Smooth muscle cell (in vitro differentiated cells): ENCODE measurements at regions not wholly inside any gene's neighbourhood (a gene's known extent, or its start where the extent isn't known, plus 50 kb on each side); places are given as distances from the start of the nearest gene placed in this dataset.
"Not testable (repeated sequence)": the region's sequence is repeated elsewhere in the genome, so short reads cannot be mapped to it uniquely, and the experiment has no call there.

ENCODE experiments used
- DNase-seq: peaks from one replicate; lab custom pipeline; 2025; ENCODE audit not compliant: unreplicated experiment; lab: John Stamatoyannopoulos, UW
- H2AFZ ChIP-seq: fragments of 200-600 bp; sonication (generic); 2 replicates; pipeline ENCODE4 v1.6.0; 2016; ENCODE audit warnings: antibody characterized with exemption, low read depth, mild to moderate bottlenecking
- H3F3A ChIP-seq: fragments of 200-600 bp; sonication (generic); 2 replicates; pipeline ENCODE4 v1.6.0; 2017; ENCODE audit warnings: antibody characterized with exemption, low read depth
- H3K27ac ChIP-seq: fragments of 200-600 bp; sonication (generic); 2 replicates; pipeline ENCODE4 v1.5.1; 2016; ENCODE audit warnings: low read depth, mild to moderate bottlenecking
- H3K27me3 ChIP-seq: fragments of 200-600 bp; sonication (generic); 2 replicates; pipeline ENCODE4 v1.6.1; 2016; ENCODE audit warnings: low read depth, mild to moderate bottlenecking
- H3K36me3 ChIP-seq: fragments of 200-600 bp; sonication (generic); 2 replicates; pipeline ENCODE4 v1.5.1; 2016; ENCODE audit warnings: low read depth
- H3K4me1 ChIP-seq: fragments of 200-600 bp; sonication (generic); 2 replicates; pipeline ENCODE4 v1.5.1; 2016; ENCODE audit warnings: low read depth
- H3K4me2 ChIP-seq: fragments of 200-600 bp; sonication (generic); 2 replicates; pipeline ENCODE4 v1.6.0; 2016; ENCODE audit warnings: mild to moderate bottlenecking
- H3K4me3 ChIP-seq: fragments of 200-600 bp; sonication (generic); 2 replicates; pipeline ENCODE4 v1.5.1; 2016; ENCODE audit warnings: mild to moderate bottlenecking
- H3K79me2 ChIP-seq: fragments of 200-600 bp; sonication (generic); 2 replicates; pipeline ENCODE4 v1.6.0; 2016; ENCODE audit warnings: low read depth, mild to moderate bottlenecking
- H3K9ac ChIP-seq: fragments of 200-600 bp; sonication (generic); 2 replicates; pipeline ENCODE4 v1.6.0; 2016; ENCODE audit warnings: low read depth
- H3K9me3 ChIP-seq: fragments of 200-600 bp; sonication (generic); replicated peaks from 2 replicates; pipeline ENCODE4 v1.5.1; 2016; ENCODE audit warnings: low read depth
- H4K20me1 ChIP-seq: fragments of 200-600 bp; sonication (generic); 2 replicates; pipeline ENCODE4 v1.6.0; 2016; ENCODE audit warnings: low read depth
- WGBS: methylation state at CpG from one replicate; pipeline ENCODE4 v1.1.7; 2016; ENCODE audit warnings: low lambda C conversion rate; 5-methylcytosine and 5-hydroxymethylcytosine counted together
- TF ChIP-seq, protein P1 (sequence below): fragments of 200-600 bp; sonication (generic); IDR thresholded peaks from 2 replicates; pipeline ENCODE4 v1.5.1; 2017; ENCODE audit warnings: borderline replicate concordance, mild to moderate bottlenecking, antibody characterized with exemption; ENCODE audit not compliant: insufficient read depth, poor library complexity, severe bottlenecking

DNA sequence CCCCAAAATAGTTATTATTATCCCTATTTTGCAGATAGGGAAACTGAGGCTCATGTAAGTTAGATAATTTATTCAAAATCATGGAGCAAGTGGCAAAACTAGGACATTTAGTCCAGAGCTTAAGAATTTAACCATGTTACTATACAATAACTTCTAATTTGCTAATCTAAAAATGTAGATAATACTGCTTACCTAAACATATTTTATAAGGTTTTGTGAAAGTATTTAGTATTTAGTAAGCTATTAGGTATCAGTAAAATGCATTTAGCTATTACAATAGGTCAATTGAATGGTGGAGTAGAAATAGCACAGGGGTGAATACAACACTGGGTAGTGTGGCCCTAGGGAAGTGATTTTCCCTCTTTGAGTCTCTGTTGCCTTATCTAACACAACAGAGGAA, 648.3 kb downstream of the KIF4B start:
- Histone ChIP-seq H2AFZ (no peak overlapping the region), H3K9ac (no peak overlapping the region), H3K9me3 (no peaks in the 10 kb centered on the region), H3K79me2 (no peaks in the 10 kb centered on the region), H3K4me1 (no peaks in the 10 kb centered on the region), H3K27ac (no peak overlapping the region), H3K4me2 (no peak overlapping the region), H3K36me3 (no peaks in the 10 kb centered on the region), H3F3A (no peaks in the 10 kb centered on the region), H3K4me3 (no peak overlapping the region), H3K27me3 (peaks cover 11% of the 10 kb centered on the region), H4K20me1 (no peaks in the 10 kb centered on the region)
- TF ChIP-seq, protein P1, sequence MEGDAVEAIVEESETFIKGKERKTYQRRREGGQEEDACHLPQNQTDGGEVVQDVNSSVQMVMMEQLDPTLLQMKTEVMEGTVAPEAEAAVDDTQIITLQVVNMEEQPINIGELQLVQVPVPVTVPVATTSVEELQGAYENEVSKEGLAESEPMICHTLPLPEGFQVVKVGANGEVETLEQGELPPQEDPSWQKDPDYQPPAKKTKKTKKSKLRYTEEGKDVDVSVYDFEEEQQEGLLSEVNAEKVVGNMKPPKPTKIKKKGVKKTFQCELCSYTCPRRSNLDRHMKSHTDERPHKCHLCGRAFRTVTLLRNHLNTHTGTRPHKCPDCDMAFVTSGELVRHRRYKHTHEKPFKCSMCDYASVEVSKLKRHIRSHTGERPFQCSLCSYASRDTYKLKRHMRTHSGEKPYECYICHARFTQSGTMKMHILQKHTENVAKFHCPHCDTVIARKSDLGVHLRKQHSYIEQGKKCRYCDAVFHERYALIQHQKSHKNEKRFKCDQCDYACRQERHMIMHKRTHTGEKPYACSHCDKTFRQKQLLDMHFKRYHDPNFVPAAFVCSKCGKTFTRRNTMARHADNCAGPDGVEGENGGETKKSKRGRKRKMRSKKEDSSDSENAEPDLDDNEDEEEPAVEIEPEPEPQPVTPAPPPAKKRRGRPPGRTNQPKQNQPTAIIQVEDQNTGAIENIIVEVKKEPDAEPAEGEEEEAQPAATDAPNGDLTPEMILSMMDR = no peak
- DNase-seq = no peak

DNA sequence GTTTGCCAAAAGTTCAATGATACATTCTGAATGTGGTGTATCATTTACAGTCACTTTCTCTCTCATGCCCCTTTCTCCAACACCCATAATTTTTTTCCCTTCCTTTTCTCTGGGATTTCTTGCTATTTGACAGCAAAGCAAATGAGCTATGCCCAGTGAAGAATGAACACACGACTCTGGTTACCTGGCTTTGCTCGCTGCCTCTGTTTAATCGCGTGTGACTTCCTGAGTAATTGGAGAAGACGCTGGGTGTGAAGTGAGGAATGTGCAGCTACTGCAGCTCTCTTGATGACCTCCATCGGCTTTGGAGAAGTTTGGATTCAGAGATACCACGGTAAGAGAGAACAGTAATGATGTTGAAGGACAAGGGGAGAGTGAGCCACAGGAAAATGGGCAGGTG, 651.8 kb downstream of the KIF4B start:
- Histone ChIP-seq H3F3A (no peaks in the 10 kb centered on the region), H3K9ac (no peak overlapping the region), H3K27ac (no peak overlapping the region), H3K79me2 (no peaks in the 10 kb centered on the region), H3K4me2 (no peak overlapping the region), H2AFZ (no peak overlapping the region), H3K9me3 (no peaks in the 10 kb centered on the region), H4K20me1 (no peaks in the 10 kb centered on the region), H3K27me3 (peaks cover 11% of the 10 kb centered on the region), H3K36me3 (no peaks in the 10 kb centered on the region), H3K4me3 (no peak overlapping the region), H3K4me1 (no peaks in the 10 kb centered on the region)
- TF ChIP-seq, protein P1 = no peak
- WGBS = 74% methylated on average over 7 of the region's 7 CpGs
- DNase-seq = no peak

DNA sequence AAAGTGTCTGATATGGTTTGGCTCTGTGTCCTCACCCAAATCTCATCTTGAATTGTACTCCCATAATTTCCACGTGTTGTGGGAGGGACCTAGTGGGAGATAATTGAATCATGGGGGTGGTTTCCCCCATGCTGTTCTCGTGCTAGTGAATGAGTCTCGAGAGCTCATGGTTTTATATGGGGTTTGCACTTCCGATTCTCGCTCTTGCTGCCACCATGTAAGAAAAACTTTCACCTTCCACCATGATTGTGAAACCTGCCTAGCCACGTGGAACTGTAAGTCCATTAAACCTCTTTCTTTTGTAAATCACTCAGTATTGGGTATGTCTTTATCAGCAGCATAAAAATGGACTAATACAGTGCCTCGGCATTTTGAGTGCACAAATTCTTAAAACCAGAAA, 655.0 kb upstream of the SGCD start:
- DNase-seq, H4K20me1 ChIP-seq, H3K36me3 ChIP-seq, H3F3A ChIP-seq, H3K27me3 ChIP-seq, H2AFZ ChIP-seq, H3K27ac ChIP-seq, H3K9me3 ChIP-seq, H3K4me1 ChIP-seq, H3K79me2 ChIP-seq, H3K4me3 ChIP-seq, H3K4me2 ChIP-seq, H3K9ac ChIP-seq: not testable (repeated sequence)
- 76% methylated on average over 7 of the region's 7 CpGs for WGBS

DNA sequence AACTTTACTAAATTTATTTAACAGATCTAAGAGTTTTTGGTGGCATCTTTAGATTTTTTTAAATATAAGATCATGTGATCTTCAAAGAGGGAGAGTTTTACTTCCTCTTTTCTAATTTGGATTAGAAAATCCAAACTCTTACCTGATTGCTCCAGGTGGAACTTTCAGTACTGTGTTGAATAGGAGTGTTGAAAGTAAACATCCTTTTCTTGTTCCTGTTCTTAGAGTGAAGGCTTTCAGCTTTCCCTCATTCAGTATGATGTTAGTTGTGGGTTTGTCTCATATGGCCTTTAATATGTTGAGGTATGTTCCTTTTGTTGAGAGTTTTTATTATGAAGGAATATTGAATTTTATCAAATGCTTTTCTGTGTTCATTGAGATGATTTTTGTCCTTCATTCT, 650.0 kb upstream of the SGCD start:
- DNase-seq = no peak
- H4K20me1 ChIP-seq = no peaks in the 10 kb centered on the region
- peaks cover 4% of the 10 kb centered on the region for H3K9me3 ChIP-seq
- H3K4me2 ChIP-seq = no peak overlapping the region
- H2AFZ ChIP-seq = no peak overlapping the region
- H3F3A ChIP-seq = no peaks in the 10 kb centered on the region
- no peaks in the 10 kb centered on the region for H3K36me3 ChIP-seq
- TF ChIP-seq, protein P1 = no peak
- no peak overlapping the region for H3K4me3 ChIP-seq
- no peaks in the 10 kb centered on the region for H3K79me2 ChIP-seq
- peaks cover 4% of the 10 kb centered on the region for H3K27me3 ChIP-seq
- H3K9ac ChIP-seq = no peak overlapping the region
- H3K27ac ChIP-seq = no peak overlapping the region
- no peaks in the 10 kb centered on the region for H3K4me1 ChIP-seq
